ENCODE measurements at regions not wholly inside any gene's neighbourhood (a gene's known extent, or its start where the extent isn't known, plus 50 kb on each side); places are given as distances from the start of the nearest gene placed in this dataset.

- no peak for TF ChIP-seq EP300 (IDR thresholded peaks at IDR 0.05; ENCODE audit: borderline replicate concordance)
- no peak for TF ChIP-seq YY1 (IDR thresholded peaks at IDR 0.05; ENCODE audit: low read depth)
- TF ChIP-seq CREB1 (IDR thresholded peaks at IDR 0.05; ENCODE audit: low read depth), result no peak
- TF ChIP-seq TEAD4 (IDR thresholded peaks at IDR 0.05), result no peak
- TF ChIP-seq MAX (IDR thresholded peaks at IDR 0.05), result no peak
- TF ChIP-seq TAF1 (IDR thresholded peaks at IDR 0.05; ENCODE audit: low read depth), result no peak
Measured at GRCh38 chr7:13009517-13009916, 322.1 kb downstream of the ARL4A start.
